H1 (cell line): ENCODE measurements at regions not wholly inside any gene's neighbourhood (a gene's known extent, or its start where the extent isn't known, plus 50 kb on each side); places are given as distances from the start of the nearest gene placed in this dataset.
"Not testable (repeated sequence)": the region's sequence is repeated elsewhere in the genome, so short reads cannot be mapped to it uniquely, and the experiment has no call there.

ENCODE experiments used
- ASH2L ChIP-seq: fragments of 200-600, 300-600 bp; sonication (generic); IDR thresholded peaks from one replicate; pipeline ENCODE4 v1.7.1; 2017; ENCODE audit warnings: low read length
- CTCF ChIP-seq, 3 experiments: IDR thresholded peaks; 1 replicate in 2 of 3; 2 replicates in 1 of 3; pipeline versions ENCODE4 v1.5.1 to v1.6.1; 2011; ENCODE audit warnings: low read length in 3 of 3, mild to moderate bottlenecking in 3 of 3, inconsistent platforms in 2 of 3, low read depth in 1 of 3, moderate library complexity in 1 of 3; ENCODE audit not compliant: insufficient read depth in 1 of 3; ENCODE audit errors: control extremely low read depth in 1 of 3
- EP300 ChIP-seq, 2 experiments: IDR thresholded peaks; 1 replicate in 1 of 2; 2 replicates in 1 of 2; pipeline ENCODE4 v1.6.1; 2011 to 2012; ENCODE audit warnings: low read depth in 2 of 2, low read length in 2 of 2, mild to moderate bottlenecking in 2 of 2, borderline replicate concordance in 1 of 2, inconsistent platforms in 1 of 2, moderate library complexity in 1 of 2
- EZH2 ChIP-seq: fragments of 200-600 bp; sonication (generic); IDR thresholded peaks from 2 replicates; pipeline ENCODE4 v1.7.1; 2012; ENCODE audit warnings: low read depth, mild to moderate bottlenecking, moderate library complexity, low read length, inconsistent platforms; ENCODE audit not compliant: severe bottlenecking
- HDAC2 ChIP-seq, 2 experiments: fragments of 300-600 bp in 1 of 2; sonication (generic) in 1 of 2; IDR thresholded peaks; 2 replicates each; pipeline ENCODE4 v1.6.1; 2011 to 2012; ENCODE audit warnings: low read depth in 2 of 2, low read length in 2 of 2, mild to moderate bottlenecking in 2 of 2, moderate library complexity in 2 of 2, borderline replicate concordance in 1 of 2, inconsistent platforms in 1 of 2
- MAX ChIP-seq: IDR thresholded peaks from 2 replicates; pipeline ENCODE4 v1.6.1; 2012; ENCODE audit warnings: inconsistent platforms
- SAP30 ChIP-seq: fragments of 300-600 bp; sonication (generic); IDR thresholded peaks from 2 replicates; pipeline ENCODE4 v1.7.1; 2012; ENCODE audit warnings: low read length, moderate library complexity, mild to moderate bottlenecking, inconsistent platforms; ENCODE audit not compliant: insufficient read depth, insufficient replicate concordance
- TAF1 ChIP-seq: IDR thresholded peaks from 2 replicates; pipeline ENCODE4 v1.6.1; 2011; ENCODE audit warnings: mild to moderate bottlenecking, low read depth, low read length
- TCF12 ChIP-seq: IDR thresholded peaks from 2 replicates; pipeline ENCODE4 v1.6.1; 2011; ENCODE audit warnings: low read depth, mild to moderate bottlenecking, low read length

- not testable (repeated sequence) for TF ChIP-seq SAP30; MAX; TCF12; CTCF (IDR thresholded peaks at IDR 0.05; ENCODE audit: control extremely low read depth in 1 of 3, insufficient read depth in 1 of 3, low read depth in 1 of 3, low read length in 3 of 3); HDAC2 (IDR thresholded peaks at IDR 0.05; ENCODE audit: borderline replicate concordance in 1 of 2, low read depth in 2 of 2, low read length in 2 of 2); EP300 (IDR thresholded peaks at IDR 0.05; ENCODE audit: borderline replicate concordance in 1 of 2, low read depth in 2 of 2, low read length in 2 of 2); TAF1; ASH2L; EZH2
Measured at GRCh38 chr10:3371624-3372023, 199.0 kb upstream of the PITRM1 start.
